Cerebellar cortex (tissue), 1 donor: ENCODE measurements at regions not wholly inside any gene's neighbourhood (a gene's known extent, or its start where the extent isn't known, plus 50 kb on each side); places are given as distances from the start of the nearest gene placed in this dataset.
A peak's percentile ranks its signal among the peaks of the same experiment; 100 is the strongest.

Experiments
- DNase-seq: peaks from one replicate; pipeline ENCODE4 v3.0.0-alpha.2; 2015; ENCODE audit warnings: low spot score

DNA sequence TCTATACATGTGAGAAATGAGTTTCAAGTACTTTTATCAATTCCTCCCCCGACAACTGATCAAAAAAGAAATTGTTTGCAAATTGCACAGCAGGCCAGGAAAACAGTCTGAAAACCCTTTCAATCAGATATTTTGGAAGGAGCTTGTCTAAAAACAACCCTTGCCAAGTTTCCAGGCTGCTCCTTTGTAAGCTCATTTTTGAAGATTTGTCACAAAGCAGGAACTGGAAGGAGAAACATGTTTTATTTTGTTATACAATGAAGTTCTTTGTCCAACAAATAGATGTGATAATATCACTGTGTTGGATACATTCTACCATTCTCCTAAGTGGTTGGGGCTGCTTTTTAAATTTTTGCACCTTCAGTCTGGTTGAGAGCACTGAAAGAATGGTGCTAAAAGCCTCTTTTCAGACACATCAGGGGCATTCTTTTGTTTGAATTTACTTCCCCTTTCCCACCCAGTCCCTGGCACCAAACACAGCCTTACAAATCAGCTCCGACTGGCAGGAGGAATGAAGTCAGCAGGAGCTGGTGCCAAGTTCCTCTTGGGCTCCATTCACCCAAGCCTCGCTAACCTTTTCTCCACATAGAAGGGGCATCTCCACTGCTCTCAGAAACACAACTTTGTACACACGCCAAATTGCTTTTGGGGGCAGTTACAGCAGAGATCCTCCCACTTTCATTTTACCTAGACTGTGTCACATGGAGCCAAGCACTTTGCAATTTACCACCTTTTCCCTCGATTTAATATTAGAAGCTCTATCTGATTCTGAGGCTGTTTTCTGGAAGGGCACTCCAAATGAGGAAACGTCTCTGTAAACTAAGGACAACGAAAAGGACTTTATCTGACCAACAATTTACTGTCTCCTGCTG, 88.0 kb downstream of the C1D start:
- peak; percentile 48 for DNase-seq

DNA sequence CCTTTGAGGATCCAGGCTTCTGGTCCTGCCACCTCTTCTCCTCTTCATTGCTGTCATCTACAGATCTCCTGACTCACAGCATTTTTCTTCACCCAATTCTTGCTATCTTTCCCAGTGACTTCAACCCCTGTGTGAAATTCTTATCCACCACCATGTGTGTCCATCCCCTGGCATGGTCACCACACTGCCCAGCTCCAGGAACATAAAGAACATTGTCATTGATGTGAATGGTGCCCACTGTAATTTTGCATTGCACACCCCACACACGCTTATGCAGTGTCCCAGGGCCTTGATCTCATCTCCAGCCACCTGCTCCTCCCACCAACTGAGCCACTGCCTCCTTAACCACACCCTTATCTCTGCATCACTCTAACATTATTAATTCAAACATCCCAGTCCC, 85.3 kb downstream of the C1D start:
- no peak for DNase-seq

DNA sequence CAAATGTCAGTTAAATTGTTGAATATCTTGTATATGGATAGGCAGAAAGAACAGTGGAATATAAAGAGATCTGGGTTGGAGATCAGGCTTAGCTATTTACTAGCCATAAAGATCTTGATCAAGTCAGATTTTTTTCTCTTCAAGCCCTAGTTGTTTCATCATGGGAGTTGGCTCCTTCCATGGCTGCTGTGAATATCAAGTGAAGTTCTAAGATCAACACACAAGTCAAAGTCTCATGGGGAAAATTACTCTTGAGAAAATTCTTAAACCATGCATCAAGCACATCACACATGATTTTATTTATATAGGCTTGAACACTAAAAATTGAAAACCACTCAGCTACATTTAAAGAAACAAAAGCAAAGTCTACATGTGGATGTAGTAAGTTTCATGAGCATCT, 79.8 kb downstream of the C1D start:
- no peak for DNase-seq

DNA sequence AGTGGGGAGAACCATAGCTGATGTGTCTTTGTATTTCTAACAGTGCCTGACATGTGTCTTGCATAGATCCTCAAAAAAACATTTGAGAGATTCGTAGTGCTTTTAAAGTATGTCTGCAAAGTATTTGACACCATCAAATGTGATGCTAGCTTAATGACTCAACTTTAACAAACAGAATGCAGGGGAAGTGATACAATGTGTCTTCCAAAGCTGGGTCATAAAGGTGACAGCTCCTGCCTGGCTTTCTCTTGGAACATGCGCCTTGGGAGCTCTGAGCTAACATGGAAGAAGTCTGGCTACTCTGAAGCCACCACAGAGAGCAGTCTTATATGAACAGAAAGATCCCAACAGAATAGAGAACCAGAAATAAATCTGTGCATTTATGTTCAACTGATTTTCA, 78.2 kb downstream of the C1D start:
- no peak for DNase-seq

DNA sequence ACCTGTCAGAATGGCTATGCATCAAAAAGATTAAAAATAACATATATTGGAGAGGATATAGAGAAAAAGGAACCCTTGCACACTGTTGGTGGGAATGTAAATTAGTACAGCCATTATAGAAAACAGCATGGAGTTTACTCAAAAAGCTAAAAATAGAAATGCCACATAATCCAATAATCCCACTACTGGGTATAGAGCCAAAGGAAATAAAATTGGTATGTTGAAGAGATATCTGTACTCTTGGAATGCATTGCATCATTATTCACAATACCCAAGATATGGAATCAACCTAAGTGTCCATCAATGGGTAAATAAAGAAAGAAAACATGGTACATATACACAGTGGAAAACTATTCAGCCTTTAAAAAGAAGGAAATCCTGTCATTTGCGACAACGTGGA, 77.2 kb downstream of the C1D start:
- no peak for DNase-seq

DNA sequence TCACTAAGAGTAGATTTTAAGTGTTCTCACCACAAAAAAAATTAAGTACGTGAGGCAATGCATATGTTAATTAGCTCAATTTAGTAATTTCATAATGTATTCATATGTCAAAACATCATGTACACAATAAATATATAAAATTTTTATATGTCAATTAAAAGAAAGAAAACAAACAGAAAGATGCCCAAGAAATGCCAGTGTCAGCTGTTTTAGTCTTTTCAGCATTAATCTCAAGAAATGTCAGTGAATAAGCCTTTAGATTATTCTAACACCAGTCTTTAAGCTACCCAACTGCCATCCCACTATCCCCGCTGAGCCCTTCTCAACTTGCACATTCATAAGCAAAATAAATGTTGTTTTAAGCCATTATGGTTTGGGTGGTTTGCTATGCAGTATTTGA, 76.5 kb downstream of the C1D start:
- DNase-seq: no peak
